Posterior cingulate gyrus (tissue), 11 donors: ENCODE measurements at regions not wholly inside any gene's neighbourhood (a gene's known extent, or its start where the extent isn't known, plus 50 kb on each side); places are given as distances from the start of the nearest gene placed in this dataset.

ENCODE experiments used
- DNase-seq, 10 donors: peaks; one replicate each; pipeline versions ENCODE4 v3.0.0 to v3.0.0-alpha.2; 2020 to 2021; ENCODE audit warnings: mixed read lengths in 3 of 10
- intact Hi-C: fragments of 100-400 bp; cut with DNase I; formaldehyde crosslinking; loops from one replicate; pipeline ENCODE4 v1.15.1; 2023

DNA sequence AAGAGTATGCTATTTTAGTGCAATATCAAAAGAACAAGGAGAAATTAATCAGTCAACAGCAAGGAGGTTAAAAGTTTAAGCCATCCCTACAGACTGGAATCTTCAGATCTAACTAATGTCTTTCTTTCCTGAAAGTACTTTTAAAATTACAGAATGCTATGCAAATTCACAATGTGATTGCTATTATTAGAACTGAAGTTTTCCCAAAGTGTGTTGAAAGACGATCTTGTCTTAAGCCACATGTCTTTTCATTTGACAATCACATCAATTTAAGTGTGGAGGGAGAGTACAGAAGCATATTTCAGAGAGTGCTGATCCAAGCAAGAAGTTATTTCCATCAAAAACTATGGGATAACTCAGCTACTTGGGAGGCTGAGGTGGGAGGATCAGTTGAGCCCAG, 64.7 kb upstream of the TNIP3 start:
- intact Hi-C loops: no loop called here
- no peak for DNase-seq

DNA sequence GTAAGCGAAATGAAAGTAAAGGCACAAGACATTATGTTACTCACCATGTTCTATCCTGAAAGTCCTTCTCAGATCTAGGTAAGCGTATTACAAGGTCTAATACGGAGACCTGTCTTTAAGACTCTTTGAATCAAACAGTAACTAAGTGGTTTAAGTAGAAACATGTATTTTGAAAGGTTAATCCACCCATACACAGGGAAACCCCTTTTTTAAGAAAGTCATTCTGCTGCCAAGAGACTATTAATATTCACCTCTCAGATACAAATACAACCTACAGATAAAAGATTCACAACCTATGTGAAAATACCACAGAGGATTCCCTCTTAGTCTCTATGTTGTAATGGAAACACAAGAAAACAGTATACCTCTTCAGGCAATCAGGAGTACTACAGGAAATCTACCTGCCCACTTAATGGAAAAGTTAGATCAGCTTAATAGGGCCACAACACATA, 63.2 kb upstream of the TNIP3 start:
- intact Hi-C loops: no loop called here
- DNase-seq: no peak

DNA sequence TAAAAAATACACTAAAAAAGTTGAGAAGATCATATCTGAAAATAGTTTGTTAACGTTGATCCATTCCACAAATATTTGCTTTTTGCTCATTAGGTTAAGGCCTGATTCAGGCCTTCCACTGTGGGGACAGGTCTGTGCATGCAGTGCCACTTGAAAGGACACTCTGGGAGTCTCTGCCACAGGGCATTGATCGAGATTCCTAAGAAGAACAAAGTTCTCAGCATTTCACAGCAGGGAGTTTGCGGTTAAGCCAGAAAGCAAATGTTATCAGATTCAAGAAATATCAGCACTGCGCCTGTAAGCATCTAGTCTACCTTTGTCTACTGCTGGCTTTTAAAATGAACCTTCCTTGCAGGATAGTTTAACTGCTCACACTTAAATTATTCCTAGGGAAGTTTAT, 62.2 kb upstream of the TNIP3 start:
- DNase-seq: no peak
- intact Hi-C loops: no loop called here

DNA sequence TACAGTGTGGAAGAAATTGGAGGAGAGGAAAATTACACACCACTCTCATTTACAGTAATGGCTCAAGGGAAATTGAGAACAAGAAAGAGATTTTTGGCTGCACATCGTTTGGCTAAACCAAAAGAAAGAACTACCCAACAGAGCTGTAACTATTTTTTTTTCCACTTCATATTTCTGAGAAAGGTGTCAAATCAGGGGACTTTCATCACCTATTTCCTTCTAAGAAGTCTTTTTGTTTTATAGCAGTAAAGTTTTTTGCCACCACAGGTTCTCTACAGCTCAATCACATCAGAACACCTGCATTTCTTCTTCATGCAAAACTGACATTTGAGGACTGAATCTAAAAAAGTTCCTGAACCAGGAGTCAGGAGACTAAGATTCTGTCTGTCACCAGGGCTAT, 57.5 kb upstream of the TNIP3 start:
- intact Hi-C loops: no loop called here
- DNase-seq: no peak

DNA sequence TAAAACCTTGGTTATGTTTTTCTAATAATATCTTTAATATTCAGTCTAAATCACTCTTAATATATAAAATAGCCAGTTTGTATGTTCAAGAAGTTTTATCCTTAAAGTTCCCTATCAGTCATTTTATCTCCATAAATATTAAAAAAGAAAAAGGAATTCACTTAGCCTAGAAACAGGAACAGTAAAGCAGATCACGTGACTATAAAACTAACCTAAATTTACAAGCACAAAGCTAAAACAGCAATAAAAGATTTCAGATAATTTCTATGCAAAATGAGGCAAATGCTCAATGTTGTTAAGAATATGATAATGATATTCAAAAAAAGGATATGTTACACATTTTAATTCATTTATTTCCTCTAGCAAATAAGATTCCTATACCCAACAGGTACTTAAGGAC, 57.1 kb upstream of the TNIP3 start:
- intact Hi-C loops: no loop called here
- DNase-seq: no peak

DNA sequence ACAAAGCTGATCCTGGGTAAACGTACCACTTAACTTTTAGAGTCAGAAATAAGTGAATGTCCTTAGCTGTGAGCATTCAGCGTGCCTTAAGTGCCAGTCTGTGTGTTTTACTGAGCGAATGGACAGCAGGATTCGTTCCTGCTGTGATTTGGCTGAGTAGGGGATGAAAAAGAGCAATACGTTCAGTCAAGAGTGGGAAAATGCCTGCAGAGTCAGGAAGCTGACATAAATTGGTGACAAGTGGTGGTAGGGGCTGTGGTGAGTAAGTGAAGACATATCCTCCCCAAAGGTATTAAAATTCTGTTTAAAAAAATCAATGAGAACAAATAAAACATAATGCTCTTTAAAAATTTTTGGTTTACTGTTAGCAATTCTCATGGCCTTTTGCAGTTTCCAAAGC, 56.6 kb upstream of the TNIP3 start:
- no peak for DNase-seq
- intact Hi-C loops: no loop called here

DNA sequence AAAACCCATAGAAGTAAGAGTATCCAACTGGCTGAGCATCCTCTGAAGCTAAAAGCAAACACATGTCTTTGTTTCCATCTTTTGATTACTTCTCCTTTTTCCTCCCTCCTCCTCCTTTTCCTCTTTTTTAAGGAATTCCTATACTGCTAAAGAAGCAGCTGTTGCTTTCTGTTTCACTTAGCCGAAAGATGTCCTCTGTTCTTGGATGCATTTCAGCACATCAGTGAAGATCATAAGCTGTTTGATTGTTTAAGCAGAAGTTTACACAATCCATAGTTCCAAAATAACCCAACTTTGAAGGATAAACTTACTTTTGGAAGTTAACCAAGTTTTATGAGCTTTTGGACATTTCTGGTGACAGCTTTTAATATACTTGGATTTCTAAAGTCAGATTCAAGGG, 55.1 kb upstream of the TNIP3 start:
- intact Hi-C loops: no loop called here
- no peak for DNase-seq

DNA sequence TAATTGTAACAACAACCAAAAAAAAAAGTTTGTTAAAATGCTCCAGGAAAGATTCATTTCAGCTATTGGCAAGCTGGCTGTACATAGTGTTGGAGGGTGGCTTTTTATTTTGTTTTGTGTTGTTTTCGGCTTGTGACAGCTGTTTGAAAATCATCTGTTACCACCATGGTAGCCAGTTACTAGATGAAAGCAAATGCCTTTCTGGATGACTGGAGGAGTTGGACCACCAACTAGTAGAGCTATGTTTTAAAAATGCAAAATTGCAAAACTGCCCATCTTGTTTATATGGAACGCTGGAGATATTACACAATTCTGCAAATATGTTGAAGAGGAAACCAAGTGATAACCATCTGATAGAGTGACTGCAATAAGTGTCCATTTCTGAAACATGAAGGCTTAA, 53.2 kb upstream of the TNIP3 start:
- intact Hi-C loops: no loop called here

DNA sequence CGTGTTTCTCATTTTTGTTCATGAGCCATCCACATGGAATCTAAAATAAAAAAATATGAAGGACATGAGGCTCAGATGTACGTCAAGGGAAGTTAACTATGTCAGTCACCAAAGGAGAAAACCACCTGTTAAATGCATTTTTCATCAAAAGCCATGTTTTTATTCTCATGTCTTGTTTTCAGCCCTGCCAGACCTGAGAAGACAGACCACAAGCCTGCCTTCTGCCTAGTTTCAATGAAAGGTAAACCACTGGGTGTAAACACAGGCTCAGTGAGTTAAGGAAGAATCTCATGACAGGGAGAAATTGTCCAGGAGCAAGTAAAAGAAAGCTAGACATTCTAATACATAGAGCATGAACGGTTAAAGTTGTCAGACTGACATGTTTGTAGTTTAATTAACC, 52.3 kb upstream of the TNIP3 start:
- no peak for DNase-seq
- intact Hi-C loops: no loop called here

More for the DNA sequence above, 53.2 kb upstream of the TNIP3 start:
- DNase-seq: no peak

DNA sequence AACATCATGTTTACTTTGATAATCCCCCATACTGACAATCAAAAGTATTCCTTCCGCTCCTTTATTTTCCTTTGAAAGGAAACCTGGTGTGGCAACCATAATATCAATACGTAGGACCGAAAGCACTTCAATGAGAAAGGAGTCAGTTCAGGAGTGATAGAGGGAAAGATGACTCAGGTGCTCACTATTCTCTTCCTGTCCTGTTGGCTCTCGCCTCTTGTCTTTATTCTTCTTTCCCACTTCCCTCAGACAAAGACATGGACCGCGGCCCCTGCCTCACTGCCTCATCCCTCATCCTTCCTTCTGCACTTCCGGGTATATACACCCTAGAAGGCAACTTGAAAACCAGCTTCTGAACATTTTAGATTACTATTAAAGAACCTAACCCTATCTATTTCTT, 49.8 kb upstream of the TNIP3 start:
- intact Hi-C loops: no loop called here
- DNase-seq: no peak
